Peyer's patch (tissue), 4 donors: ENCODE measurements at regions not wholly inside any gene's neighbourhood (a gene's known extent, or its start where the extent isn't known, plus 50 kb on each side); places are given as distances from the start of the nearest gene placed in this dataset.

Experiments used
- DNase-seq, 3 donors: peaks; one replicate each; pipeline ENCODE4 v3.0.0-alpha.2; 2017 to 2019
- H3K27ac ChIP-seq, 4 donors: fragments of 200-600 bp; sonication (generic); one replicate each; pipeline ENCODE4 v1.5.1; 2016 to 2019
- H3K27me3 ChIP-seq, 2 donors: fragments of 200-600 bp; sonication (generic); one replicate each; pipeline ENCODE4 v1.5.1; 2019
- H3K36me3 ChIP-seq, 3 donors: fragments of 200-600 bp; sonication (generic); one replicate each; pipeline ENCODE4 v1.5.1; 2016 to 2019
- H3K4me1 ChIP-seq, 4 donors: fragments of 200-600 bp; sonication (generic); one replicate each; pipeline ENCODE4 v1.5.1; 2016 to 2019
- H3K4me3 ChIP-seq, 4 donors: fragments of 200-600 bp; sonication (generic); 1 replicate in 3 of 4; 2 replicates in 1 of 4; pipeline ENCODE4 v1.5.1; 2016 to 2019; ENCODE audit warnings: mild to moderate bottlenecking in 1 of 4
- H3K9me3 ChIP-seq, 4 donors: fragments of 200-600 bp; sonication (generic); one replicate each; pipeline ENCODE4 v1.5.1; 2016 to 2019; ENCODE audit warnings: mild to moderate bottlenecking in 1 of 4
- POLR2A ChIP-seq, 2 donors: fragments of 450-650 bp; IDR thresholded peaks; one replicate each; pipeline ENCODE4 v1.5.1; 2017; ENCODE audit warnings: antibody characterized with exemption in 2 of 2, mild to moderate bottlenecking in 2 of 2, moderate library complexity in 2 of 2
- TF ChIP-seq, protein P1 (sequence below), 6 experiments: fragments of 450-650 bp in 4 of 6; fragments of 200-600 bp in 2 of 6; sonication (generic) in 1 of 6; IDR thresholded peaks; one replicate each; pipeline ENCODE4 v1.5.1; 2017 to 2019; ENCODE audit warnings: antibody characterized with exemption in 6 of 6, mild to moderate bottlenecking in 3 of 6, moderate library complexity in 1 of 6

- DNase-seq, result no peak
- Histone ChIP-seq H3K36me3 (no peaks in the 10 kb centered on the region), H3K4me3 (no peak overlapping the region), H3K27me3 (no peaks in the 10 kb centered on the region), H3K27ac (no peak overlapping the region), H3K4me1 (no peaks in the 10 kb centered on the region), H3K9me3 (no peaks in the 10 kb centered on the region)
- TF ChIP-seq, protein P1, sequence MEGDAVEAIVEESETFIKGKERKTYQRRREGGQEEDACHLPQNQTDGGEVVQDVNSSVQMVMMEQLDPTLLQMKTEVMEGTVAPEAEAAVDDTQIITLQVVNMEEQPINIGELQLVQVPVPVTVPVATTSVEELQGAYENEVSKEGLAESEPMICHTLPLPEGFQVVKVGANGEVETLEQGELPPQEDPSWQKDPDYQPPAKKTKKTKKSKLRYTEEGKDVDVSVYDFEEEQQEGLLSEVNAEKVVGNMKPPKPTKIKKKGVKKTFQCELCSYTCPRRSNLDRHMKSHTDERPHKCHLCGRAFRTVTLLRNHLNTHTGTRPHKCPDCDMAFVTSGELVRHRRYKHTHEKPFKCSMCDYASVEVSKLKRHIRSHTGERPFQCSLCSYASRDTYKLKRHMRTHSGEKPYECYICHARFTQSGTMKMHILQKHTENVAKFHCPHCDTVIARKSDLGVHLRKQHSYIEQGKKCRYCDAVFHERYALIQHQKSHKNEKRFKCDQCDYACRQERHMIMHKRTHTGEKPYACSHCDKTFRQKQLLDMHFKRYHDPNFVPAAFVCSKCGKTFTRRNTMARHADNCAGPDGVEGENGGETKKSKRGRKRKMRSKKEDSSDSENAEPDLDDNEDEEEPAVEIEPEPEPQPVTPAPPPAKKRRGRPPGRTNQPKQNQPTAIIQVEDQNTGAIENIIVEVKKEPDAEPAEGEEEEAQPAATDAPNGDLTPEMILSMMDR (IDR thresholded peaks at IDR 0.05), result no peak
- no peak for TF ChIP-seq POLR2A (IDR thresholded peaks at IDR 0.05)
These were observed 511.9 kb downstream of the TMEM121 start for GRCh38 chr14:106038263-106038662.

GRCh38 chr14:106039400-106039799 lies 513.0 kb downstream of the TMEM121 start:
- peak in 2 of 3 donors; percentile 65 to 67 for DNase-seq
- no peak overlapping the region for H3K4me3 ChIP-seq
- no peaks in the 10 kb centered on the region for H3K4me1 ChIP-seq
- TF ChIP-seq, protein P1 (IDR thresholded peaks at IDR 0.05), result peak in 4 of 6 experiments; percentile 7 to 32 (median 19)
- TF ChIP-seq POLR2A (IDR thresholded peaks at IDR 0.05), result no peak
- H3K27me3 ChIP-seq, result no peaks in the 10 kb centered on the region
- no peak overlapping the region for H3K27ac ChIP-seq
- no peaks in the 10 kb centered on the region for H3K36me3 ChIP-seq
- no peaks in the 10 kb centered on the region for H3K9me3 ChIP-seq

- Histone ChIP-seq H3K27ac (no peak overlapping the region), H3K27me3 (no peaks in the 10 kb centered on the region), H3K4me1 (no peaks in the 10 kb centered on the region), H3K4me3 (no peak overlapping the region), H3K36me3 (no peaks in the 10 kb centered on the region), H3K9me3 (no peaks in the 10 kb centered on the region)
- DNase-seq, result no peak
- no peak for TF ChIP-seq POLR2A (IDR thresholded peaks at IDR 0.05)
- TF ChIP-seq, protein P1 (IDR thresholded peaks at IDR 0.05), result no peak
These were observed 518.1 kb downstream of the TMEM121 start for GRCh38 chr14:106044515-106044914.

DNA sequence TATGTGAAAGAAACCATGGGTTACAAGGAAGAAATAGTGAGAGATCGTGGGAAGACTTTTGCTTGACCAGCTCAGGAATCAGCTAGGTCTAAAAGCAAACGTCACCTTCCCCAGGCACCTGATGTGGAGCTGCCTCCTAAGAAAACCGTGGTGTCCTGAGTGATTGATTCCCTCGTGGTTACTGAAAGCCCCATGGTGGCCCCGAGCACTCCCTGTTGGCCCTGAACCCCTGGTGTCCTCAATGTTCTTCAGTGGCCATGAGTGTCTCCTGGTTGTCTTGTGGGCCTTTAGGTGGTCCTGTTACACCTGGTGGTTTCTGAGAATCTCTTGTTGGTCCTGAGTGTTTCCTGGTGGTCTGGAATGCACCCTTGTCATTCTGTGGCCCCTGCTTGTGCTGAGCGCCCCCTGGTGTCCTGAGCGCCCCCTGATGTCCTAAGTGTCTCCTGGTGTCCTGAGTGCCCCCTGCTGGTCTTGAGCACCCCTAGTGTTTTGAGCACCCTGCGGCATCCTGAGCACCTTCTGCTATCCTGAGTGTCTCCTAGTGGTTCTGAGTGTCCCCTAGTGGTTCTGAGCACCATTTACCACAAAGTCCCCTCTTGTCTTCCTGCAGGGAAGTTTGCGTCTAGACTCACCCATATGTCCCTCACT lies 518.7 kb downstream of the TMEM121 start:
- Histone ChIP-seq H3K27ac (no peak overlapping the region), H3K4me3 (no peak overlapping the region), H3K27me3 (no peaks in the 10 kb centered on the region), H3K9me3 (no peaks in the 10 kb centered on the region), H3K4me1 (no peaks in the 10 kb centered on the region), H3K36me3 (no peaks in the 10 kb centered on the region)
- peak; percentile 56 to 89 (median 81) for DNase-seq
- TF ChIP-seq, protein P1 (IDR thresholded peaks at IDR 0.05), result peak in 5 of 6 experiments; percentile 36 to 71 (median 50)
- no peak for TF ChIP-seq POLR2A (IDR thresholded peaks at IDR 0.05)

GRCh38 chr14:106051796-106052195 lies 525.4 kb downstream of the TMEM121 start:
- no peaks in the 10 kb centered on the region for H3K36me3 ChIP-seq
- H3K27me3 ChIP-seq, result no peaks in the 10 kb centered on the region
- no peak for DNase-seq
- no peak overlapping the region for H3K4me3 ChIP-seq
- no peaks in the 10 kb centered on the region for H3K9me3 ChIP-seq
- no peaks in the 10 kb centered on the region for H3K4me1 ChIP-seq
- no peak overlapping the region for H3K27ac ChIP-seq
- TF ChIP-seq, protein P1 (IDR thresholded peaks at IDR 0.05), result no peak
- no peak for TF ChIP-seq POLR2A (IDR thresholded peaks at IDR 0.05)
